ENCODE measurements at regions not wholly inside any gene's neighbourhood (a gene's known extent, or its start where the extent isn't known, plus 50 kb on each side); places are given as distances from the start of the nearest gene placed in this dataset.

- no peaks in the 10 kb centered on the region for H3K36me3 ChIP-seq (ENCODE audit: low read depth, low read length)
- H3K4me2 ChIP-seq (ENCODE audit: low read length), result no peak overlapping the region
- H3K79me2 ChIP-seq (ENCODE audit: low read length), result no peaks in the 10 kb centered on the region
- BruUV-seq (replicated peaks), result no TSS peak
- no peak for TF ChIP-seq CTCF (conservative IDR thresholded peaks at IDR 0.05; ENCODE audit: low read depth, low read length)
- no peaks in the 10 kb centered on the region for H3K27me3 ChIP-seq (ENCODE audit: low read length)
- no peaks in the 10 kb centered on the region for H3K4me1 ChIP-seq (ENCODE audit: insufficient read depth, low read length)
- intact Hi-C loops (cut with micrococcal nuclease), result no loop called here
- ChIA-PET POLR2A (ENCODE audit: unreplicated experiment) (no interaction called here), CTCF (no interaction called here)
- H2AFZ ChIP-seq (ENCODE audit: low read length), result no peak overlapping the region
- H3K27ac ChIP-seq (ENCODE audit: low read length), result no peak overlapping the region
- H3K9me3 ChIP-seq (ENCODE audit: low read length), result no peaks in the 10 kb centered on the region
- no peaks in the 10 kb centered on the region for H3F3A ChIP-seq (ENCODE audit: low read length, unreplicated experiment)
- H3K9ac ChIP-seq (ENCODE audit: low read length), result no peak overlapping the region
- H3K9me2 ChIP-seq (replicated peaks; ENCODE audit: low read length), result no peaks in the 10 kb centered on the region
- no peak for DNase-seq
- H3K4me3 ChIP-seq (ENCODE audit: low read length), result no peak overlapping the region
- no peak for ATAC-seq
- H4K20me1 ChIP-seq (ENCODE audit: low read length), result no peaks in the 10 kb centered on the region
These were observed 121.4 kb upstream of the MEF2C start for GRCh38 chr5:89004379-89004778.

DNA sequence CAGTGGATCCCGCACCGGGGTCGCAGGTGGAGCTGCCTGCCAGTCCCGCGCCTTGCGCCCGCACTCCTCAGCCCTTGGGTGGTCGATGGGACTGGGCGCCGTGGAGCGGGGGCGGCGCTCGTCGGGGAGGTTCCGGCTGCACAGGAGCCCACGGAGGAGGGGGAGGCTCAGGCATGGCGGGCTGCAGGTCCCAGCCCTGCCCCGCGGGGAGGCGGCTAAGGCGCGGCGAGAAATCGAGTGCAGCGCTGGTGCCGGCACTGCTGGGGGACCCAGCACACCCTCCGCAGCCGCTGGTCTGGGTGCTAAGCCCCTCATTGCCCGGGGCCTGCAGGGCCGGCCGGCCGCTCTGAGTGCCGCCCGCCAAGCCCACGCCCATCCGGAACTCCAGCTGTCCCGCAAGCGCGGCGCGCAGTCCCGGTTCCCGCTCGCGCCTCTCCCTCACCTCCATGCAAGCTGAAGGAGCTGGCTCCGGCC, 120.6 kb upstream of the MEF2C start:
- DNase-seq (no peak), ATAC-seq (no peak)
- Histone ChIP-seq H3K9me3 (ENCODE audit: low read length) (no peaks in the 10 kb centered on the region), H3K79me2 (ENCODE audit: low read length) (no peaks in the 10 kb centered on the region), H3K9me2 (replicated peaks; ENCODE audit: low read length) (no peaks in the 10 kb centered on the region), H4K20me1 (ENCODE audit: low read length) (no peaks in the 10 kb centered on the region), H3K9ac (ENCODE audit: low read length) (no peak overlapping the region), H2AFZ (ENCODE audit: low read length) (no peak overlapping the region), H3K27ac (ENCODE audit: low read length) (no peak overlapping the region), H3K4me1 (ENCODE audit: insufficient read depth, low read length) (no peaks in the 10 kb centered on the region), H3K4me3 (ENCODE audit: low read length) (no peak overlapping the region), H3K36me3 (ENCODE audit: low read depth, low read length) (no peaks in the 10 kb centered on the region), H3K27me3 (ENCODE audit: low read length) (no peaks in the 10 kb centered on the region), H3K4me2 (ENCODE audit: low read length) (no peak overlapping the region), H3F3A (ENCODE audit: low read length, unreplicated experiment) (no peaks in the 10 kb centered on the region)
- intact Hi-C loops (cut with micrococcal nuclease), result no loop called here
- CTCF ChIA-PET, result no interaction called here
- BruUV-seq (replicated peaks), result no TSS peak
- POLR2A ChIA-PET (ENCODE audit: unreplicated experiment), result interaction anchor here (0.6 kb wide), 1 partner anchor 113 kb away, joined by 5 read pairs; no protein-coding TSS in a partner anchor
- TF ChIP-seq CTCF (conservative IDR thresholded peaks at IDR 0.05; ENCODE audit: low read depth, low read length), result no peak
- no peak for TF ChIP-seq EZH2phosphoT487 (IDR thresholded peaks at IDR 0.05; ENCODE audit: borderline replicate concordance, low read length)
- TF ChIP-seq EZH2 (IDR thresholded peaks at IDR 0.05; ENCODE audit: low read length, unreplicated experiment), result no peak

DNA sequence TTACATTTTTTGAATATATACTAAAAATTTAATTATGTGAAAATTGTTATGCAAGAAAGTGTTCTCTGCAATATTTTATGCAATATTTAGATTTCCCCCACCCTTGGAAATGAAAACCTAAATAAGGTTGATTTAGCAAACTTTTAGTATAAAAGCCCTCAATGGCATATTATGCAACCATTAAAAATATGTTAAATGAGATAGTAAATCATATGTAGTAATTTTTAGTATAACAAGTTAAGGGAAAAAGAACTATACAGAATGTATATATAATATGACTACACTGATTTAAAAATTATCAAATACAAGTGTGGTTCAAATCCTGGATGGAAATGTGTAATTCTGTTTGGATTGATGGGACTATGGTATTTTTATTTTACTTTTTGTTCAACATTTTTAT, 116.9 kb upstream of the MEF2C start:
- Histone ChIP-seq H3K27ac (ENCODE audit: low read length) (no peak overlapping the region), H3K4me3 (ENCODE audit: low read length) (no peak overlapping the region), H3K79me2 (ENCODE audit: low read length) (no peaks in the 10 kb centered on the region), H3K9ac (ENCODE audit: low read length) (no peak overlapping the region), H3K27me3 (ENCODE audit: low read length) (no peaks in the 10 kb centered on the region), H3K4me1 (ENCODE audit: insufficient read depth, low read length) (no peaks in the 10 kb centered on the region), H3F3A (ENCODE audit: low read length, unreplicated experiment) (no peaks in the 10 kb centered on the region), H2AFZ (ENCODE audit: low read length) (no peak overlapping the region), H3K36me3 (ENCODE audit: low read depth, low read length) (no peaks in the 10 kb centered on the region), H4K20me1 (ENCODE audit: low read length) (no peaks in the 10 kb centered on the region), H3K9me2 (replicated peaks; ENCODE audit: low read length) (no peaks in the 10 kb centered on the region), H3K9me3 (ENCODE audit: low read length) (no peaks in the 10 kb centered on the region), H3K4me2 (ENCODE audit: low read length) (no peak overlapping the region)
- no peak for TF ChIP-seq EZH2 (IDR thresholded peaks at IDR 0.05; ENCODE audit: low read length, unreplicated experiment)
- no peak for TF ChIP-seq CTCF (conservative IDR thresholded peaks at IDR 0.05; ENCODE audit: low read depth, low read length)
- no peak for TF ChIP-seq EZH2phosphoT487 (IDR thresholded peaks at IDR 0.05; ENCODE audit: borderline replicate concordance, low read length)
- intact Hi-C loops (cut with micrococcal nuclease), result no loop called here
- CTCF ChIA-PET, result no interaction called here
- ATAC-seq, result no peak
- DNase-seq, result no peak
- POLR2A ChIA-PET (ENCODE audit: unreplicated experiment), result no interaction called here
- no TSS peak for BruUV-seq (replicated peaks)

Measured in PC-3 (cell line).